NB4 (cell line): ENCODE measurements at regions not wholly inside any gene's neighbourhood (a gene's known extent, or its start where the extent isn't known, plus 50 kb on each side); places are given as distances from the start of the nearest gene placed in this dataset.

Experiments
- DNase-seq: peaks from one replicate; pipeline ENCODE4 v3.0.0; 2010; ENCODE audit warnings: low read depth
- H3K4me3 ChIP-seq: one replicate; pipeline ENCODE4 v1.5.1; 2011; ENCODE audit warnings: mild to moderate bottlenecking, low read depth, low read length, moderate library complexity
- MYC ChIP-seq: IDR thresholded peaks from 2 replicates; pipeline ENCODE4 v1.6.1; 2011; ENCODE audit warnings: low read depth, low read length
- POLR2A ChIP-seq: IDR thresholded peaks from 2 replicates; pipeline ENCODE4 v1.6.1; 2011; ENCODE audit warnings: mild to moderate bottlenecking; ENCODE audit not compliant: insufficient read length; ENCODE audit errors: extremely low read depth
- TF ChIP-seq, protein P1 (sequence below): IDR thresholded peaks from 2 replicates; pipeline ENCODE4 v1.6.1; 2011; ENCODE audit warnings: low read depth, low read length
- TF ChIP-seq, protein P2 (sequence below): IDR thresholded peaks from one replicate; pipeline ENCODE4 v1.5.1; 2012; ENCODE audit warnings: low read depth, low read length

DNA sequence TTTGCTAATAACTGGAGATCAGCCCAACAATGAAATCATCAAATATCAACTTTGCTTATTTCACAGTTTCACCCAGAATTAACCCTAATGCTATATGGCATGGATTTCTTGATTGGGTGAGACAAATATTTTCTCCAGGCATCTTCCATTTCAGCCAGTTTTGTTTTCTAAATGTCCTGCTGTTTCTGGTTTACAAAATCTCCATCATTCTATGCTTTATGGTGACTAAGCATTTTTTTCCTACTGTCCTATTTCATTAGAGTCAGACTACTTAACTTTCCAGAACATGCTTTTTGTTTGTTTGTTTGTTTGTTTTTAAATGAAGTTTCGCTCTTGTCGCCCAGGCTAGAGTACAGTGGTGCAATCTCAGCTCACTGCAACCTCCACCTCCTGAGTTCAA lies 59.5 kb upstream of the EXOC2 start:
- DNase-seq: no peak
- TF ChIP-seq POLR2A: no peak
- TF ChIP-seq, protein P1, sequence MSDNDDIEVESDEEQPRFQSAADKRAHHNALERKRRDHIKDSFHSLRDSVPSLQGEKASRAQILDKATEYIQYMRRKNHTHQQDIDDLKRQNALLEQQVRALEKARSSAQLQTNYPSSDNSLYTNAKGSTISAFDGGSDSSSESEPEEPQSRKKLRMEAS: no peak
- no peak for TF ChIP-seq MYC
- H3K4me3 ChIP-seq: no peak overlapping the region

DNA sequence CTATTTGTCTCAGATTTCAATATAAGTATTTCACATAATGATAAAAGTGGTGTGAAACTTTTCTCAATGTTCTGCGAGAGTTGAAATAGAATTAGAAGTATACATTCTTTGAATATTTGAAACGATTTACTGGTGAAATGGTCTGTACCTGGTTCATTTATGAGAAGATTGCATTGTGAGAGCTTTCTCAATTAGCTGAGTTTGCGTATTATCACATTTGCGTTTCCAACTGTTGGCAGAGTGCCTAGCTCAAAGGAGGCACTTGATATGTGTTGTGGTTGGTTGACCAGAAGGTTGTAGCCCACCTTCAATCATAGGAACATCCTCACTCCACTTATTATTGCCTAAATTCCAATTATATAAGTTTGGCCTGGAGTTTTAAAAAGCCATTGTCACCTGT lies 58.8 kb upstream of the EXOC2 start:
- no peak overlapping the region for H3K4me3 ChIP-seq
- TF ChIP-seq, protein P2, sequence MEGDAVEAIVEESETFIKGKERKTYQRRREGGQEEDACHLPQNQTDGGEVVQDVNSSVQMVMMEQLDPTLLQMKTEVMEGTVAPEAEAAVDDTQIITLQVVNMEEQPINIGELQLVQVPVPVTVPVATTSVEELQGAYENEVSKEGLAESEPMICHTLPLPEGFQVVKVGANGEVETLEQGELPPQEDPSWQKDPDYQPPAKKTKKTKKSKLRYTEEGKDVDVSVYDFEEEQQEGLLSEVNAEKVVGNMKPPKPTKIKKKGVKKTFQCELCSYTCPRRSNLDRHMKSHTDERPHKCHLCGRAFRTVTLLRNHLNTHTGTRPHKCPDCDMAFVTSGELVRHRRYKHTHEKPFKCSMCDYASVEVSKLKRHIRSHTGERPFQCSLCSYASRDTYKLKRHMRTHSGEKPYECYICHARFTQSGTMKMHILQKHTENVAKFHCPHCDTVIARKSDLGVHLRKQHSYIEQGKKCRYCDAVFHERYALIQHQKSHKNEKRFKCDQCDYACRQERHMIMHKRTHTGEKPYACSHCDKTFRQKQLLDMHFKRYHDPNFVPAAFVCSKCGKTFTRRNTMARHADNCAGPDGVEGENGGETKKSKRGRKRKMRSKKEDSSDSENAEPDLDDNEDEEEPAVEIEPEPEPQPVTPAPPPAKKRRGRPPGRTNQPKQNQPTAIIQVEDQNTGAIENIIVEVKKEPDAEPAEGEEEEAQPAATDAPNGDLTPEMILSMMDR: no peak
- TF ChIP-seq, protein P1: no peak
- DNase-seq: no peak

DNA sequence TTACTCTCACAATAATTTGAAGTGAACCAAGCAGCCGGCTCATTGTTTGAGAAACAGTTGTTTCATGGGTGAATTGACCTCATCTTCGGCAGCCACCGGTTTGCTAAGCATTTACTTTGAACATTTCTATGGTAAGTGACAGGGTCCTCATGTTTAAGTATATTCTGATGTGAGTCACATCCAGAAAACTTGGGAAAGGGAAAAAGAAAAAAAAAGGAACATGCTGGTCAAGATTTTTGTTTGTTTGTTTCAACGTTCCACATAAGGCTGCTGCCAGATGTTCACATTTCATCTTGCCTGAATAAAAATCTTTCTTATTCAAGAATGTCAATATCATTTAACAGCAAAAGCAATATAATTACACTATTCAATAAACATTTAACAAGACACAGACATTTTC lies 55.0 kb upstream of the EXOC2 start:
- TF ChIP-seq MYC (no peak), POLR2A (no peak)
- TF ChIP-seq, protein P2: no peak
- TF ChIP-seq, protein P1: no peak
- DNase-seq: no peak
- H3K4me3 ChIP-seq: no peak overlapping the region

DNA sequence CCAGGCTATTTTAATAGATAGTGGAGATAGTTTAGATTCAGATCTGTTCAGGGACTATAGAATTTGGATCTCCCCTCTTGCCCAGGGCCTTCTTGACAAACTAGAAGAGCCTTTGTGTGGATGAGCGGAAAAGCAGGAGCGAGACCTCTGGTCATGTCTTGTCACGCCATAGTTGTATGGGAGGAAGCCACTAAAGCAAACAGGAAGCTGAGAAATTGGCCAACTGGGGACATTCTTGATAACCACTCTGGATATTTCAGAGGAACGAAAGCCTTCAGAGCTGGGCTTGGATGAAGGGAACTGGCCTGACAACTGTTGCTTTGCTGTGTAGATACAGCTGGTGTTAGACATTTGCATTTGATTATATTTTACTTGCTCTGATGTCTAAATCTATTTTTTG lies 54.1 kb upstream of the EXOC2 start:
- TF ChIP-seq, protein P1: no peak
- TF ChIP-seq MYC (no peak), POLR2A (no peak)
- TF ChIP-seq, protein P2: no peak
- no peak overlapping the region for H3K4me3 ChIP-seq
- no peak for DNase-seq

DNA sequence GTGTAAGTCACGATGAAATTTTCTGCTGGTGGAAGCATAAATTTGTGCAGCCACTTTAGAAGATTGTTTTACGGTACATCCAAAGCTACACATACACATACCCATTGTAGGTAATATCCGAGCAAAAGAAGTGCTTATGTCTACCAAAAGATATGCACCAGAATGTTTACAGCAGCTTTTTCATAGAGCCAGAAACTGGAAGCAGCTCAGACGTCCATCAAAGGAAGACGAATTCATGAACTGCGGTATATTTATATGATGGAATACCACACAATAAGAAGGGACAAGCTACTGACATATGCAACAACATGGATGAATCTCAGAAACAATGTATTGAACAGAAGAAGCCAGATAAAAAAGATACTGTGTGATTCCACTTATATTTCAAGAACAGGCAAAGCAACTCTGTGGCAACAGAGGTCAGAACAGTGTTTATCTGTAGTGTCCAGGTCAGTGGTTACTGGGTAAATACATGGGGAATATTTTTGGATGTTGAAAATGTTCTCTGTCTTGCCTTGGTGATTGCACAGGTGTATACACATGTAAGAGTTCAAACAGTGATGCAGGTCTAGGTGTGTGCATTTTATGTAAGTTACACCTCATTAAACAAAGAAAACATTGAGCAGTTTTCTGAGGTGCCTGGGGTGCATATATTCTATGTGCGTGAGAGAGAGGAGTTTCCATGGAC lies 51.9 kb upstream of the EXOC2 start:
- TF ChIP-seq, protein P1: no peak
- no peak for TF ChIP-seq MYC
- TF ChIP-seq, protein P2: no peak
- TF ChIP-seq POLR2A: no peak
- DNase-seq: no peak
- no peak overlapping the region for H3K4me3 ChIP-seq

DNA sequence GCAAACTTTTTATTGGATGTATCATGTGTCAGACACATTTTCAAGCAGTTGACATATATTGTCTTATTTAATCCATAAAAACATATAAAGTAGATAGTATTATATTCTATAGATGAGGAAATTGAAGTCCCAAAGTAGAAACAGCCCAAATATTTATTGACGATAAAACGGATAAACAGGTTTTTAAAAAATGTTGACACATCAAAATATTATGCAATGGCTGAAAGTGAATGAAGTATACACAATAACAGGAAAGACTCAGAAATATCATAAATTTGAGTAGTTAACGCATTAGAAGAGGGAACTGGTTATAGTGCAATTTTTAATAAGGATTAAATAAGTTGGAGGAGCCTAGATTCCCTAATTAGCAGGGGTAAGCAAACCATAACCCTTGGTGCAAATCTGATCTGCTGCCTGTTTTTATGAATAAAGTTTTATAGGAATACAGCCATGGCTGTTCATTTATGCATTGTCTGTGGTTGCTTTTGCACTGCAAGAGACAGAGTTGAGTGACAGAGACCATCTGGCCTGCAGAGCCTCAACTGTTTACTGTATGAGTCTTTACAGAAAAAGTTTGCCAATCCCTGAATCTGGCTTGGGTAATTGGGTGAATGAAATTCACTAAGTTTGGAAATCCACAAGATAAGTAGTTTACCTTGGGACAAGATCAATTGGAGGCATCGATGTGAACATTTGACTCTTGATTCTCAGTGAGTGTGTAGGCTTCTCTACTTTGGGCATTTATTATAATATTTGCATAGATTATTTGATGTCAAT lies 50.6 kb upstream of the EXOC2 start:
- no peak overlapping the region for H3K4me3 ChIP-seq
- no peak for DNase-seq
- TF ChIP-seq, protein P1: no peak
- TF ChIP-seq, protein P2: no peak
- TF ChIP-seq MYC (no peak), POLR2A (no peak)
